Right lobe of liver (tissue), 6 donors: ENCODE measurements at regions not wholly inside any gene's neighbourhood (a gene's known extent, or its start where the extent isn't known, plus 50 kb on each side); places are given as distances from the start of the nearest gene placed in this dataset.

ENCODE experiments used
- ATAC-seq, 4 donors: fragments of 200-7000 bp; cut with Tn5 transposase; one replicate each; pipeline ENCODE4 v1.9.1; 2020; ENCODE audit warnings: mild to moderate bottlenecking in 4 of 4, moderate library complexity in 4 of 4
- DNase-seq, 3 donors: peaks; one replicate each; pipeline ENCODE4 v3.0.0-alpha.2; 2020
- H3K27ac ChIP-seq, 3 donors: fragments of 200-600 bp; one replicate each; pipeline ENCODE4 v1.8.0; 2022
- H3K27me3 ChIP-seq, 2 donors: fragments of 200-600 bp; one replicate each; pipeline ENCODE4 v1.8.0; 2022
- H3K36me3 ChIP-seq, 4 donors: fragments of 200-600 bp; sonication (generic) in 1 of 4; one replicate each; pipeline versions ENCODE4 v1.5.1 to v1.8.0; 2017 to 2022; ENCODE audit warnings: control low read depth in 1 of 4
- H3K4me1 ChIP-seq, 4 donors: fragments of 200-600 bp; sonication (generic) in 1 of 4; one replicate each; pipeline versions ENCODE4 v1.5.1 to v1.8.0; 2017 to 2022; ENCODE audit warnings: control low read depth in 1 of 4
- H3K4me3 ChIP-seq, 3 donors: fragments of 200-600 bp; one replicate each; pipeline ENCODE4 v1.8.0; 2022
- H3K9me3 ChIP-seq, 4 donors: fragments of 200-600 bp; sonication (generic) in 1 of 4; one replicate each; pipeline versions ENCODE4 v1.5.1 to v1.8.0; 2017 to 2022; ENCODE audit warnings: control low read depth in 1 of 4
- CTCF ChIP-seq, 4 donors: fragments of 200-600 bp in 3 of 4; fragments of 450-650 bp in 1 of 4; IDR thresholded peaks; one replicate each; pipeline versions ENCODE4 v1.5.1 to v1.8.0; 2016 to 2022; ENCODE audit warnings: antibody characterized with exemption in 4 of 4, mild to moderate bottlenecking in 2 of 4
- POLR2A ChIP-seq: fragments of 450-650 bp; IDR thresholded peaks from one replicate; pipeline ENCODE4 v1.6.1; 2017; ENCODE audit warnings: antibody characterized with exemption, mild to moderate bottlenecking
- WGBS: methylation state at CpG from one replicate; pipeline ENCODE4 v1.1.6; 2018; ENCODE audit warnings: low coverage, low lambda C conversion rate; ENCODE audit not compliant: insufficient coverage; ENCODE audit errors: missing lambda C conversion rate; 5-methylcytosine and 5-hydroxymethylcytosine counted together
- intact Hi-C, 2 donors: fragments of 100-400 bp; cut with DNase I; formaldehyde crosslinking; loops; one replicate each; pipeline versions ENCODE4 v1.11.2 to v1.14.1; 2022
- donor health status: DM: no; HTN: yes; CAD: no.
- donor health status: DM: no; HTN: no; CAD: no.
- donor health status: DM: no; HTN: no; CAD: no.
- donor health status: DM: no; HTN: yes; CAD: no.
- donor health status: DM: no; HTN: yes; CAD: no.

GRCh38 chr1:84759756-84760155 is 69.5 kb upstream of the SSX2IP start:
- ATAC-seq (no peak), DNase-seq (no peak)
- Histone ChIP-seq H3K27me3 (no peaks in the 10 kb centered on the region), H3K4me1 (no peaks in the 10 kb centered on the region), H3K4me3 (no peak overlapping the region), H3K27ac (no peak overlapping the region), H3K9me3 (no peaks in the 10 kb centered on the region), H3K36me3 (no peaks in the 10 kb centered on the region)
- intact Hi-C loops = loop anchor here in 1 of 2 donors (10.0 kb wide), 1 partner anchor 315 kb away; no protein-coding TSS in a partner anchor
- TF ChIP-seq CTCF (IDR thresholded peaks at IDR 0.05) (no peak), POLR2A (no peak)
- WGBS = 85% methylated on average over 10 of the region's 10 CpGs

- DNase-seq = no peak
- Histone ChIP-seq H3K9me3 (no peaks in the 10 kb centered on the region), H3K27ac (no peak overlapping the region), H3K4me1 (no peaks in the 10 kb centered on the region), H3K36me3 (no peaks in the 10 kb centered on the region), H3K4me3 (no peak overlapping the region), H3K27me3 (no peaks in the 10 kb centered on the region)
- TF ChIP-seq POLR2A (no peak), CTCF (IDR thresholded peaks at IDR 0.05) (no peak)
- no peak for ATAC-seq
- WGBS = 44% methylated on average over 14 of the region's 15 CpGs
- intact Hi-C loops = loop anchor here in 1 of 2 donors (10.0 kb wide), 1 partner anchor 314 kb away; no protein-coding TSS in a partner anchor
Observed at GRCh38 chr1:84758968-84759491, 68.8 kb upstream of the SSX2IP start.

- intact Hi-C loops = loop anchor here in 1 of 2 donors (10.0 kb wide), 1 partner anchor 314 kb away; no protein-coding TSS in a partner anchor
- H3K9me3 ChIP-seq = no peaks in the 10 kb centered on the region
- H3K27me3 ChIP-seq = no peaks in the 10 kb centered on the region
- no peak overlapping the region for H3K4me3 ChIP-seq
- no peak overlapping the region for H3K27ac ChIP-seq
- ATAC-seq (no peak), DNase-seq (no peak)
- H3K4me1 ChIP-seq = no peaks in the 10 kb centered on the region
- H3K36me3 ChIP-seq = no peaks in the 10 kb centered on the region
- WGBS = 61% methylated on average over 2 of the region's 3 CpGs
- TF ChIP-seq CTCF (IDR thresholded peaks at IDR 0.05) (no peak), POLR2A (no peak)
Observed at GRCh38 chr1:84758476-84758875, 68.2 kb upstream of the SSX2IP start.

GRCh38 chr1:84757301-84757700 is 67.0 kb upstream of the SSX2IP start:
- 75% methylated on average over 4 of the region's 4 CpGs for WGBS
- Histone ChIP-seq H3K4me3 (no peak overlapping the region), H3K27ac (no peak overlapping the region), H3K4me1 (no peaks in the 10 kb centered on the region), H3K27me3 (no peaks in the 10 kb centered on the region), H3K9me3 (no peaks in the 10 kb centered on the region), H3K36me3 (no peaks in the 10 kb centered on the region)
- intact Hi-C loops = loop anchor here in 1 of 2 donors (10.0 kb wide), 1 partner anchor 312 kb away; no protein-coding TSS in a partner anchor
- no peak for DNase-seq
- TF ChIP-seq CTCF (IDR thresholded peaks at IDR 0.05) (peak in 1 of 4 donors; percentile 4), POLR2A (no peak)
- ATAC-seq = no peak
